ENCODE measurements at regions not wholly inside any gene's neighbourhood (a gene's known extent, or its start where the extent isn't known, plus 50 kb on each side); places are given as distances from the start of the nearest gene placed in this dataset.

DNA sequence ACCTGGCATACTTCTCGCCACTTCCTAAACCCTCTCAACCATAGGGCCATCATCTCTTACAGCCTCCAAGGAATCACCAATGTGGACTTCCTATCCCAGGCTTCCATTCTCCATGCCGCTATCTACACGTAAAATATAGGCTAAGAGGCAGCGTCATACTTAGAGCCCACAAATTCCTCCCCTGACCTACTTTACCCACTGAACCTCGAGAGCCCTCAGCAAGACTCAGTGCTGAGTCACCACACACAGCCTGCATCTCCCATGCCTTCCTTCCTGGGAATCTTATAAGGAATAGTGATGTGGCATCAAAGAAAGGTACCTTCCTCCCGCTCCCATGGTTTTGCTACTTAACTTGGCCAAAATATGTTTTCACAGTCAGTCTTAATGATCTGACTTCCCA is 435.6 kb upstream of the NFE2L3 start:
- TF ChIP-seq TAF1 (IDR thresholded peaks at IDR 0.05; ENCODE audit: borderline replicate concordance, low read depth, low read length) = no peak
- TF ChIP-seq POLR2AphosphoS5 (IDR thresholded peaks at IDR 0.05; ENCODE audit: low read depth, low read length) = no peak
